Stimulated activated CD8-positive, alpha-beta memory T cell treated with anti-CD3 and anti-CD28 coated beads, Interleukin-12 subunit alpha, Interleukin-12 subunit beta, amount 100 ng/mL, for 4 hours (primary cell): ENCODE measurements at regions not wholly inside any gene's neighbourhood (a gene's known extent, or its start where the extent isn't known, plus 50 kb on each side); places are given as distances from the start of the nearest gene placed in this dataset.
"Not testable (repeated sequence)": the region's sequence is repeated elsewhere in the genome, so short reads cannot be mapped to it uniquely, and the experiment has no call there.

Experiments used
- DNase-seq: peaks from one replicate; pipeline ENCODE4 v3.0.0-alpha.2; 2020; ENCODE audit warnings: low read depth

- DNase-seq, result no peak
These were observed 331.2 kb upstream of the MYT1L start for GRCh38 chr2:2662037-2662846.

- no peak for DNase-seq
These were observed 329.8 kb upstream of the MYT1L start for GRCh38 chr2:2660789-2661355.

GRCh38 chr2:2657121-2657962 is 326.3 kb upstream of the MYT1L start:
- DNase-seq, result no peak

- no peak for DNase-seq
These were observed 325.3 kb upstream of the MYT1L start for GRCh38 chr2:2656115-2657011.

GRCh38 chr2:2655453-2656114 is 324.5 kb upstream of the MYT1L start:
- no peak for DNase-seq

GRCh38 chr2:2653231-2653630 is 322.2 kb upstream of the MYT1L start:
- no peak for DNase-seq

- no peak for DNase-seq
These were observed 319.7 kb upstream of the MYT1L start for GRCh38 chr2:2650608-2651375.

- no peak for DNase-seq
These were observed 318.3 kb upstream of the MYT1L start for GRCh38 chr2:2649109-2650072.

GRCh38 chr2:2648094-2648493 is 317.0 kb upstream of the MYT1L start:
- DNase-seq, result no peak

GRCh38 chr2:2647141-2647541 is 316.1 kb upstream of the MYT1L start:
- DNase-seq, result no peak

GRCh38 chr2:2646433-2647051 is 315.5 kb upstream of the MYT1L start:
- no peak for DNase-seq

- DNase-seq, result no peak
These were observed 314.2 kb upstream of the MYT1L start for GRCh38 chr2:2645162-2645855.

- not testable (repeated sequence) for DNase-seq
These were observed 313.7 kb upstream of the MYT1L start for GRCh38 chr2:2644751-2645150.

GRCh38 chr2:2644040-2644439 is 313.0 kb upstream of the MYT1L start:
- no peak for DNase-seq

- DNase-seq, result no peak
These were observed 312.1 kb upstream of the MYT1L start for GRCh38 chr2:2642906-2643890.

- no peak for DNase-seq
These were observed 310.7 kb upstream of the MYT1L start for GRCh38 chr2:2641541-2642410.
